Spinal cord (tissue), 9 donors: ENCODE measurements at regions not wholly inside any gene's neighbourhood (a gene's known extent, or its start where the extent isn't known, plus 50 kb on each side); places are given as distances from the start of the nearest gene placed in this dataset.

ENCODE experiments used
- DNase-seq, 6 donors: peaks; one replicate each; pipeline versions ENCODE4 v3.0.0 to v3.0.0-alpha.2; 2013 to 2015; ENCODE audit warnings: low spot score in 6 of 6, low read depth in 4 of 6
- H3K27ac ChIP-seq: one replicate; pipeline ENCODE4 v1.5.1; 2013; ENCODE audit warnings: low read depth, low read length, control low read depth
- H3K27me3 ChIP-seq: one replicate; pipeline ENCODE4 v1.6.1; 2013; ENCODE audit warnings: low read length; ENCODE audit not compliant: control insufficient read depth, insufficient read depth
- H3K36me3 ChIP-seq: one replicate; pipeline ENCODE4 v1.6.1; 2013; ENCODE audit warnings: low read length; ENCODE audit not compliant: control insufficient read depth, insufficient read depth
- H3K4me1 ChIP-seq: one replicate; pipeline ENCODE4 v1.6.1; 2013; ENCODE audit warnings: low read length; ENCODE audit not compliant: control insufficient read depth, insufficient read depth
- H3K4me3 ChIP-seq: one replicate; pipeline ENCODE4 v1.5.1; 2013; ENCODE audit warnings: low read depth, low read length, control low read depth
- H3K9me3 ChIP-seq: one replicate; pipeline ENCODE4 v1.6.1; 2013; ENCODE audit warnings: low read length; ENCODE audit not compliant: control insufficient read depth, insufficient read depth
- WGBS: methylation state at CpG from one replicate; pipeline ENCODE4 v1.1.5; 2013; ENCODE audit warnings: missing lambda C conversion rate; ENCODE audit not compliant: insufficient coverage; 5-methylcytosine and 5-hydroxymethylcytosine counted together
- donor health status: healthy.

GRCh38 chr12:93200291-93200917 is 177.3 kb upstream of the NUDT4 start:
- H3K27me3 ChIP-seq: no peaks in the 10 kb centered on the region
- H3K4me1 ChIP-seq: no peaks in the 10 kb centered on the region
- H3K9me3 ChIP-seq: no peaks in the 10 kb centered on the region
- DNase-seq: no peak
- no peaks in the 10 kb centered on the region for H3K36me3 ChIP-seq
- H3K4me3 ChIP-seq: no peak overlapping the region
- 79% methylated on average over 4 of the region's 7 CpGs for WGBS
- no peak overlapping the region for H3K27ac ChIP-seq

DNA sequence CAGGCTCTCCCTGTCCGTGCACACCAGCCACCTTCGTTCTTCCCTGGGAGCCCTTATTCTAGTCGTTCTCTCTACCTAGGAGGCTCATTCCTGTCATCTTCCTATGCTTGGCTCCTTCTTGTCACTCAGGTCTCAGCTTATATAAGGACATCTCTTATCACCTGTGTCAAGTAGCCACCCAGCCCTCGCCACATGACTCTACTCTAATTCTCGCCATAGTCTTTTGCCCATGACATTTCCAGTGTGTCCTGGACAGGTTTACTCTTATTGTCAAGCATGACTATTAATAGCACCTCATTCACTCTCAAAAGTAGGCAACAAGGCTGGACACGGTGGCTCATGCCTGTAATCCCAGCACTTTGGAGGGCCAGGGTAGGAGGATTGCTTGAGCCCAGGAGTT is 175.7 kb upstream of the NUDT4 start:
- H3K27ac ChIP-seq: no peak overlapping the region
- no peaks in the 10 kb centered on the region for H3K9me3 ChIP-seq
- no peak for DNase-seq
- H3K36me3 ChIP-seq: no peaks in the 10 kb centered on the region
- no peaks in the 10 kb centered on the region for H3K27me3 ChIP-seq
- WGBS: 97% methylated on average over 5 of the region's 6 CpGs
- no peaks in the 10 kb centered on the region for H3K4me1 ChIP-seq
- no peak overlapping the region for H3K4me3 ChIP-seq

- Histone ChIP-seq H3K27ac (no peak overlapping the region), H3K4me3 (no peak overlapping the region), H3K9me3 (no peaks in the 10 kb centered on the region), H3K36me3 (no peaks in the 10 kb centered on the region), H3K27me3 (no peaks in the 10 kb centered on the region), H3K4me1 (no peaks in the 10 kb centered on the region)
- no CpG with 5 or more reads among the region's 2 CpGs for WGBS
- no peak for DNase-seq
Observed at GRCh38 chr12:93202688-93203087, 175.0 kb upstream of the NUDT4 start.

DNA sequence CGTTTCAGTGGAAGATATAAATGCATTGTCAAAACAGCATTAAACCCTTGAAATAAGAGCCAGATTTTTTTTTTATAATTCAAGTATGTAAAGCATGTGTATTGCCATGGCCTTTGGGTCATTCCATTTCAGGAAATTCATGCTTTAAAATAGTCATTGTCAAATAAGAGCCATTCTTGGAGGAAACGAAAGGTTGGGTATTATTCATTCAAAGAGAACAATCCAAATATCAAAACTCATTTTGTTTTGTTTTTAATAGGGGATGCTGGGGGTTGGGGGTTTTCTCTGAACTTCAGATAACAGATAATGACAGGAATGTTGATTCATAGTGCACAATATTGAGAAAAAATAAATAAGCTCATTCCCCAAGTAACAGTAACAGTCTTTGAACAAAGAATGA is 174.4 kb upstream of the NUDT4 start:
- Histone ChIP-seq H3K27me3 (no peaks in the 10 kb centered on the region), H3K9me3 (no peaks in the 10 kb centered on the region), H3K27ac (no peak overlapping the region), H3K4me3 (no peak overlapping the region), H3K36me3 (no peaks in the 10 kb centered on the region), H3K4me1 (no peaks in the 10 kb centered on the region)
- no CpG with 5 or more reads among the region's 2 CpGs for WGBS
- no peak for DNase-seq

DNA sequence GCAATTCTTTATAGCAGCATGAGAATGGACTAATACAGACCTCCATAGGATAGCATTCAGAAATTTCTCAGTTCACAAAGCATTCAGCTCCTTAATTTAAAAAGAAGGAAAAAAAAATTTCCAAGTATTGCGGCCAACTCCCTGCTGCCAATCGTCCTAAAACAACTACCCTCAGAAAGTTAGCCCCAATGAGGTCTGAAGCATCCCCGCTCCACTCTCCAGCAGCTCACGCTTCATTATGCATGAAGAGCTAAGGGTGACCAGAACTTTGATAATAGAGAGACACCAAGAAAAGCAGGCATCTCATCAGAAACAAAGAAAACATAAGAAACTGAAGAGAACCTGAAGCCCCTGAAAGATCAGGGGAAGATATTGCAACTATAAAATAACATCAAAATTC is 172.8 kb upstream of the NUDT4 start:
- H3K4me3 ChIP-seq: no peak overlapping the region
- H3K27me3 ChIP-seq: no peaks in the 10 kb centered on the region
- H3K27ac ChIP-seq: no peak overlapping the region
- no peaks in the 10 kb centered on the region for H3K9me3 ChIP-seq
- no peaks in the 10 kb centered on the region for H3K36me3 ChIP-seq
- no peaks in the 10 kb centered on the region for H3K4me1 ChIP-seq
- WGBS: no CpG with 5 or more reads among the region's 4 CpGs
- no peak for DNase-seq

GRCh38 chr12:93205361-93205760 is 172.4 kb upstream of the NUDT4 start:
- DNase-seq: no peak
- no peak overlapping the region for H3K4me3 ChIP-seq
- no peaks in the 10 kb centered on the region for H3K36me3 ChIP-seq
- H3K9me3 ChIP-seq: no peaks in the 10 kb centered on the region
- H3K4me1 ChIP-seq: no peaks in the 10 kb centered on the region
- no peak overlapping the region for H3K27ac ChIP-seq
- no peaks in the 10 kb centered on the region for H3K27me3 ChIP-seq
- WGBS: 92% methylated on average over 2 of the region's 3 CpGs

DNA sequence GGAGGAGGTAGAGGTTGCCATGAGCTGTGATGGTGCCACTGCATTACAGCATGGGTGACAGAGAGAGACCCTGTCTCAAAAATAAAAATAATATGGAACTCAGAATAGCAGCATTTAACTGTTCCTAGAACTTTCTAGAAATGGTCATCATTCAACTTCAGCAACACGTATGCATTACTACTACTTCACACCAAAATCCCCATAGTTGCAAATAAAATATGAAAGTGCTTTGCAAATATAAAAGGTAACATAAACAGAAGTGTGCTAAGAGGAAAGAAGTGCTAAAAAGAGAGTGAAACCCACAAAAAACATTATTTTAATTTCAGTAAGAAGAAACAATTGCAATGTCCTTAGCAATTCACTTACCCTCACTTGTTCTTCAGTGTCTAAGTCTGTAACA is 169.7 kb upstream of the NUDT4 start:
- WGBS: no CpG with 5 or more reads among the region's 1 CpG
- DNase-seq: no peak
- Histone ChIP-seq H3K4me1 (no peaks in the 10 kb centered on the region), H3K9me3 (no peaks in the 10 kb centered on the region), H3K27me3 (no peaks in the 10 kb centered on the region), H3K36me3 (no peaks in the 10 kb centered on the region), H3K27ac (no peak overlapping the region), H3K4me3 (no peak overlapping the region)

GRCh38 chr12:93214523-93215289 is 163.0 kb upstream of the NUDT4 start:
- Histone ChIP-seq H3K27me3 (no peaks in the 10 kb centered on the region), H3K36me3 (no peaks in the 10 kb centered on the region), H3K4me3 (no peak overlapping the region), H3K27ac (no peak overlapping the region), H3K4me1 (no peaks in the 10 kb centered on the region), H3K9me3 (no peaks in the 10 kb centered on the region)
- WGBS: 74% methylated on average over 4 of the region's 6 CpGs
- no peak for DNase-seq

DNA sequence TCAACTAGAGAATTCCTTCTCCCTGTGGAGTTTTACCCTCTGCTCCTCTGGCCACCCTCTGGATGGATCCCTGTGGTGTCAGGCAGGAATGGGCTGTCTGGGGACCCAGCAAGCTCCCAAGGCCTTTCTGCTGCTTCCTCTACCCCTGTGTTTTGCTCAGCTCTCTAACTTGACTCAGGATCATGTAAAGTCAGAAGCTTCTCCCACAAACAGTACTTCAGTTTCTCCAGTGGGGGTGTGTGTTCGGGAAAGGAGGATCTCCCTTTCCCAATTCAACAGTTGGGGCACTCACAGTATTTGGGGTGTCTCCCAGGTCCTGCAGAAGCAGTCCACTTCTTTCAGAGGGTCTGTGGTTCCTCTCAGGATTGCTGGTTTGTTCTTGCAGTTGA is 162.4 kb upstream of the NUDT4 start:
- no CpG with 5 or more reads among the region's 1 CpG for WGBS
- no peak overlapping the region for H3K27ac ChIP-seq
- no peaks in the 10 kb centered on the region for H3K9me3 ChIP-seq
- no peaks in the 10 kb centered on the region for H3K36me3 ChIP-seq
- no peaks in the 10 kb centered on the region for H3K27me3 ChIP-seq
- DNase-seq: no peak
- H3K4me1 ChIP-seq: no peaks in the 10 kb centered on the region
- H3K4me3 ChIP-seq: no peak overlapping the region

DNA sequence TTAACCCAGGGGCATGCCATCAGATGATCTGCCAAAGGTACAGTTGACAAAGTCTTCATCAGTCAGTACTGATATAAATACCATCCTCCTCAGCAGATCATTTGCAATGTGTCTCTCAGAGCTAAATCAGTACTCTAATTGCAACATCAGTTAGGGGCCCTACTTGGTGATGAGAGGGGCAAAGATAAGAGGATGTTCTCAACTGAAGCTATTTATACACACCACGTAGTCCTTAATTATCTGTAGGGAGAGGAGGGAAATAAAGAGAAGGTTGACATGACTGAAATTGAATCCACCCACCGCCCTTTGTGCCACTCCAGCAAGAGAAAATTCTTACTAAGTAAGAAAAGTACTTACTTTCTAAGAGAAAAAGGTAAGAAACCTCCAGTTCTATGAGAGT is 157.8 kb upstream of the NUDT4 start:
- Histone ChIP-seq H3K36me3 (no peaks in the 10 kb centered on the region), H3K9me3 (no peaks in the 10 kb centered on the region), H3K4me1 (peaks cover 3% of the 10 kb centered on the region), H3K4me3 (no peak overlapping the region), H3K27me3 (no peaks in the 10 kb centered on the region), H3K27ac (no peak overlapping the region)
- DNase-seq: no peak
- no CpG with 5 or more reads among the region's 2 CpGs for WGBS
